ENCODE measurements at regions not wholly inside any gene's neighbourhood (a gene's known extent, or its start where the extent isn't known, plus 50 kb on each side); places are given as distances from the start of the nearest gene placed in this dataset.
"Not testable (repeated sequence)": the region's sequence is repeated elsewhere in the genome, so short reads cannot be mapped to it uniquely, and the experiment has no call there.

DNA sequence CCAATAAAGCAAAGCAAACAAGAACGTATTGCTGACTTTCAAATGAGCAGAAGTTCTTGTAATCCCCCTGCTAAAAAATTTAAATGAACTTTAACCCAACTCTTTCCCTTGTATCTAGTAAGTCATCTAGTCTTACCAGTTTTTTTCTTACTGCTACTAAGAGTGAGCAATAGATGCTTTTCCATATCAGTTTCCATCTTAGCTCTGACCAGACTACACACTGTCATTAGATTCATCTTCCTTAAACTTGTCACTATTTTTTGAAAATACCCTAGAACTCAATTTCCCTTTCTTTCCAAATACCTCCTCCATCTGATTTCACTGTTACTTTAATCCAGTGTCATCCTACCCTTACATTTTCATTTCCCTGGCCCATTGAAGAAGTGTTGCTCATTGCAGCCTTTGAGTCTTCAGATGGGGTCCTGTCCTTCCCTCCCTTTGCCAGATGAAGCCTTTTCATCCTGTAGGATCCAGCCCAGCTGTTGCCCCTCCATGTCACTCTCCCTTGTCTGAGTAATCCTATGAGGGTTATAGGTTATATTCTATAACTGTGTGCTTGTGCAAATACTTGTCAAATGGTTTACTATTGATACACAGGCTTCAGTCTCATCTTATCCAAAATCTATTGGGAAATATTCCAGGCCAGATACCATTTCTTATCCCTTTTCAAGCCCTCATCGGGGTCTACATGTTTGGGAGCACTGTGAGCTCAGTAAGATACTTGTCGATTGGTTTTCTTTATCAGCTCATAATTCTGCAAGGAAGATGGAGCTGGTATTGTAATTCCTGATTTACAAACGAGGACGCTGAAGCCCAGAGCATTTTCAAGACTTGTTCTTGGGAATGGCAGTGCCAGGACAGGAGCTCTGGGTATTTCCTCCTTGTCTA, 51.5 kb upstream of the ITGB1 start:
- TF ChIP-seq, protein P1, sequence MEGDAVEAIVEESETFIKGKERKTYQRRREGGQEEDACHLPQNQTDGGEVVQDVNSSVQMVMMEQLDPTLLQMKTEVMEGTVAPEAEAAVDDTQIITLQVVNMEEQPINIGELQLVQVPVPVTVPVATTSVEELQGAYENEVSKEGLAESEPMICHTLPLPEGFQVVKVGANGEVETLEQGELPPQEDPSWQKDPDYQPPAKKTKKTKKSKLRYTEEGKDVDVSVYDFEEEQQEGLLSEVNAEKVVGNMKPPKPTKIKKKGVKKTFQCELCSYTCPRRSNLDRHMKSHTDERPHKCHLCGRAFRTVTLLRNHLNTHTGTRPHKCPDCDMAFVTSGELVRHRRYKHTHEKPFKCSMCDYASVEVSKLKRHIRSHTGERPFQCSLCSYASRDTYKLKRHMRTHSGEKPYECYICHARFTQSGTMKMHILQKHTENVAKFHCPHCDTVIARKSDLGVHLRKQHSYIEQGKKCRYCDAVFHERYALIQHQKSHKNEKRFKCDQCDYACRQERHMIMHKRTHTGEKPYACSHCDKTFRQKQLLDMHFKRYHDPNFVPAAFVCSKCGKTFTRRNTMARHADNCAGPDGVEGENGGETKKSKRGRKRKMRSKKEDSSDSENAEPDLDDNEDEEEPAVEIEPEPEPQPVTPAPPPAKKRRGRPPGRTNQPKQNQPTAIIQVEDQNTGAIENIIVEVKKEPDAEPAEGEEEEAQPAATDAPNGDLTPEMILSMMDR (IDR thresholded peaks at IDR 0.05; ENCODE audit: low read depth, low read length, missing control alignments), result no peak
- in situ Hi-C loops (cut with HindIII; ENCODE audit: low sequenced_read_pairs), result no loop called here
- no peak overlapping the region for H3K4me3 ChIP-seq (ENCODE audit: low read depth, low read length)
- no peak for DNase-seq (ENCODE audit: low read depth)

DNA sequence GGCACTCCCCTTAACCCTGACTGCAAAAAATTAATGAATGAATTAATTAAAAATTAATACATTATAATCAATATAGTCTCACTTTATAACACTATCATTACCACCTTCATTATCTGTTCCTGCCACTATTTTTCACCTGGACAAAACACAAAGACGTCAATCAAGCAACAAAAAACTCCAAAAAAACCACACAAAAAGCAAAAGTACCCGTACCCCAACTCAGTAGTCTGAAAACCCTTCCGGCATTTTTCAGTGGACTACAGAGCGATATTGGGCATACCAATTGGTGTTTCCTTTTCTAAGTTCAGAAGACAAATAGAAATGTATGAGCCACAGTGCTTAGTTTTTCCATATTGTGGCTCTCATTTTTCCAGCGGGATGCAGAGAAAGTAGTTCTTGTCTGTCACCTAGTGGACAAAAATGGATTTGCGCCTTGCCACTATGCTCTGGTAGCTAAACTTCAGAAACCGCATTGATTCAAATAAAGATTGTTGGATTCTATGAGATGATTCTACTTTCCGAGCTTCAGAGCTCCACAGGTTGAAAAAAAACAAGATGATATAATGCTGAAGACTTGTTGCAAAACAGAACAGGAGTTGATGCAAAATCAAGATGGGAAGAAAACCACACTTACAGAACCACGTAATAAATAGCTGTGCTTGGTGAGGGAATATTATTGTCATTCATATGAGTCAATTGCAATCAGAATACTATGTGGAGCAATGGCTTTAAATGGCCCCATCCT, 50.6 kb upstream of the ITGB1 start:
- H3K4me3 ChIP-seq (ENCODE audit: low read depth, low read length), result no peak overlapping the region
- in situ Hi-C loops (cut with HindIII; ENCODE audit: low sequenced_read_pairs), result no loop called here
- TF ChIP-seq, protein P1 (IDR thresholded peaks at IDR 0.05; ENCODE audit: low read depth, low read length, missing control alignments), result peak; percentile 99

DNA sequence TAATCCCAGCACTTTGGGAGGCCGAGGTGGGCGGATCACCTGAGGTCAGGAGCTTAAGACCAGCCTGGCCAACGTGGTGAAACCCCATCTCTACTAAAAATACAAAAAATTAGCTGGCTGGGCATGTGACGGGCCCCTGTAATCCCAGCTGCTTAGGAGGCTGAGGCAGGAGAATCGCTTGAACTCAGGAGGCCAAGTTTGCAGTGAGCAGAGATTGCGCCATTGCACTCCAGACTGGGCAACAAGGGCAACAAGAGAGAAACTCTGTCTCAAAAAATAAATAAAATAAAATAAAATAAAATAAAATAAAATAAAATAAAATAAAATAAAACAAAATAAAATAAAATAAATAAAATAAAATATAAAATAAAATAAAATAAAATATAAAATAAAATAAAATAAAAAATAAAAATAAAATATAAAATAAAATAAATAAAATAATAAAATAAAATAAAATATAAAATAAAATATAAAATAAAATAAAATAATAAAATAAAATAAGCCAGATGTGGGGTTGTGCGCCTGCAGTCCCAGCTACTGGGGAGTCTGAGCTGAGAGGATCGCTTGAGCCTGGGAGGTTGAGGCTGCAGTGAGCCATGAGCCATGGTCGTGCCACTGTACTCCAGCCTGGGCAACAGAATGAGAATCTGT, 49.8 kb upstream of the ITGB1 start:
- H3K4me3 ChIP-seq (ENCODE audit: low read depth, low read length); DNase-seq (ENCODE audit: low read depth); in situ Hi-C loops (cut with HindIII; ENCODE audit: low sequenced_read_pairs): not testable (repeated sequence)

More for the DNA sequence above, 50.6 kb upstream of the ITGB1 start:
- peak; percentile 85 for DNase-seq (ENCODE audit: low read depth)
